Erythroblast (primary cell): ENCODE measurements at regions not wholly inside any gene's neighbourhood (a gene's known extent, or its start where the extent isn't known, plus 50 kb on each side); places are given as distances from the start of the nearest gene placed in this dataset.

Experiments used
- GATA1 ChIP-seq: IDR thresholded peaks from 2 replicates; pipeline ENCODE4 v1.6.1; 2011; ENCODE audit warnings: low read depth, mild to moderate bottlenecking, control low read depth, low read length, moderate library complexity
- POLR2A ChIP-seq: IDR thresholded peaks from 2 replicates; pipeline ENCODE4 v1.6.1; 2011; ENCODE audit warnings: mild to moderate bottlenecking, low read length

GRCh38 chr14:44291366-44291915 is 215.6 kb downstream of the FSCB start:
- TF ChIP-seq POLR2A: no peak
- no peak for TF ChIP-seq GATA1
